ENCODE measurements at regions not wholly inside any gene's neighbourhood (a gene's known extent, or its start where the extent isn't known, plus 50 kb on each side); places are given as distances from the start of the nearest gene placed in this dataset.

GRCh38 chr16:66154801-66155200, 211.7 kb upstream of the CDH5 start:
- H3K36me3 Mint-ChIP-seq (ENCODE audit: insufficient read depth), result no peaks in the 10 kb centered on the region

GRCh38 chr16:66152823-66153393, 213.6 kb upstream of the CDH5 start:
- Mint-ChIP-seq H3K9me3 (no peaks in the 10 kb centered on the region), H3K4me1 (ENCODE audit: low read depth in 2 of 2) (peaks cover 3 to 11% of the 10 kb centered on the region in 2 donors), H3K36me3 (ENCODE audit: insufficient read depth) (no peaks in the 10 kb centered on the region), H3K27me3 (peaks cover 7 to 37% of the 10 kb centered on the region in 2 donors), H3K4me3 (no peak overlapping the region), H3K27ac (no peak overlapping the region)
- no peak for DNase-seq
- ATAC-seq (replicated peaks), result no peak

More at GRCh38 chr16:66154801-66155200, 211.7 kb upstream of the CDH5 start:
- peaks cover 3 to 11% of the 10 kb centered on the region in 2 donors for H3K4me1 Mint-ChIP-seq (ENCODE audit: low read depth in 2 of 2)
- no peak overlapping the region for H3K27ac Mint-ChIP-seq
- peaks cover 6 to 37% of the 10 kb centered on the region in 2 donors for H3K27me3 Mint-ChIP-seq
- no peaks in the 10 kb centered on the region for H3K9me3 Mint-ChIP-seq
- H3K4me3 Mint-ChIP-seq, result no peak overlapping the region
- DNase-seq (no peak), ATAC-seq (replicated peaks) (no peak)

- Mint-ChIP-seq H3K27me3 (peaks cover 7 to 37% of the 10 kb centered on the region in 2 donors), H3K36me3 (ENCODE audit: insufficient read depth) (no peaks in the 10 kb centered on the region), H3K4me1 (ENCODE audit: low read depth in 2 of 2) (peaks cover 3 to 11% of the 10 kb centered on the region in 2 donors), H3K27ac (no peak overlapping the region), H3K9me3 (no peaks in the 10 kb centered on the region), H3K4me3 (no peak overlapping the region)
- DNase-seq (no peak), ATAC-seq (replicated peaks) (no peak)
Observed at GRCh38 chr16:66152181-66152580, 214.3 kb upstream of the CDH5 start.

- DNase-seq (no peak), ATAC-seq (replicated peaks) (peak; percentile 31)
- H3K36me3 Mint-ChIP-seq (ENCODE audit: insufficient read depth), result no peaks in the 10 kb centered on the region
- peak overlapping the region in 1 of 2 donors; percentile 43 for H3K4me3 Mint-ChIP-seq
- H3K27ac Mint-ChIP-seq, result peak overlapping the region in 1 of 2 donors; percentile 66
- H3K4me1 Mint-ChIP-seq (ENCODE audit: low read depth in 2 of 2), result peaks cover 3 to 11% of the 10 kb centered on the region in 2 donors
- peaks cover 7 to 31% of the 10 kb centered on the region in 2 donors for H3K27me3 Mint-ChIP-seq
- H3K9me3 Mint-ChIP-seq, result no peaks in the 10 kb centered on the region
Observed at GRCh38 chr16:66150698-66151482, 215.6 kb upstream of the CDH5 start.

GRCh38 chr16:66147291-66147690, 219.2 kb upstream of the CDH5 start:
- Mint-ChIP-seq H3K27me3 (peaks cover 13 to 33% of the 10 kb centered on the region in 2 donors), H3K4me1 (ENCODE audit: low read depth in 2 of 2) (peaks cover 3 to 7% of the 10 kb centered on the region in 2 donors), H3K27ac (no peak overlapping the region), H3K9me3 (no peaks in the 10 kb centered on the region), H3K36me3 (ENCODE audit: insufficient read depth) (no peaks in the 10 kb centered on the region), H3K4me3 (no peak overlapping the region)
- ATAC-seq (replicated peaks) (no peak), DNase-seq (no peak)

GRCh38 chr16:66146798-66147197, 219.7 kb upstream of the CDH5 start:
- peaks cover 15 to 37% of the 10 kb centered on the region in 2 donors for H3K27me3 Mint-ChIP-seq
- H3K27ac Mint-ChIP-seq, result no peak overlapping the region
- ATAC-seq (replicated peaks), result no peak
- H3K4me3 Mint-ChIP-seq, result no peak overlapping the region
- H3K36me3 Mint-ChIP-seq (ENCODE audit: insufficient read depth), result no peaks in the 10 kb centered on the region
- no peaks in the 10 kb centered on the region for H3K9me3 Mint-ChIP-seq
- H3K4me1 Mint-ChIP-seq (ENCODE audit: low read depth in 2 of 2), result peaks cover 3 to 7% of the 10 kb centered on the region in 2 donors
- no peak for DNase-seq

GRCh38 chr16:66144641-66145040, 221.8 kb upstream of the CDH5 start:
- Mint-ChIP-seq H3K27me3 (peaks cover 19 to 52% of the 10 kb centered on the region in 2 donors), H3K27ac (no peak overlapping the region), H3K4me3 (no peak overlapping the region), H3K9me3 (no peaks in the 10 kb centered on the region), H3K36me3 (ENCODE audit: insufficient read depth) (no peaks in the 10 kb centered on the region), H3K4me1 (ENCODE audit: low read depth in 2 of 2) (no peaks in the 10 kb centered on the region)
- DNase-seq (no peak), ATAC-seq (replicated peaks) (no peak)

GRCh38 chr16:66143415-66143814, 223.1 kb upstream of the CDH5 start:
- no peak for ATAC-seq (replicated peaks)
- peaks cover 19 to 54% of the 10 kb centered on the region in 2 donors for H3K27me3 Mint-ChIP-seq

GRCh38 chr16:66141885-66142284, 224.6 kb upstream of the CDH5 start:
- Mint-ChIP-seq H3K27me3 (peaks cover 19 to 54% of the 10 kb centered on the region in 2 donors), H3K4me3 (no peak overlapping the region), H3K27ac (no peak overlapping the region), H3K9me3 (no peaks in the 10 kb centered on the region), H3K36me3 (ENCODE audit: insufficient read depth) (no peaks in the 10 kb centered on the region), H3K4me1 (ENCODE audit: low read depth in 2 of 2) (no peaks in the 10 kb centered on the region)
- ATAC-seq (replicated peaks) (no peak), DNase-seq (no peak)

More at GRCh38 chr16:66143415-66143814, 223.1 kb upstream of the CDH5 start:
- no peak overlapping the region for H3K4me3 Mint-ChIP-seq
- H3K4me1 Mint-ChIP-seq (ENCODE audit: low read depth in 2 of 2), result no peaks in the 10 kb centered on the region
- H3K36me3 Mint-ChIP-seq (ENCODE audit: insufficient read depth), result no peaks in the 10 kb centered on the region
- no peak overlapping the region for H3K27ac Mint-ChIP-seq
- DNase-seq, result no peak
- H3K9me3 Mint-ChIP-seq, result no peaks in the 10 kb centered on the region

- Mint-ChIP-seq H3K36me3 (ENCODE audit: insufficient read depth) (no peaks in the 10 kb centered on the region), H3K27ac (no peak overlapping the region), H3K4me3 (no peak overlapping the region), H3K27me3 (peaks cover 25 to 66% of the 10 kb centered on the region in 2 donors), H3K4me1 (ENCODE audit: low read depth in 2 of 2) (no peaks in the 10 kb centered on the region), H3K9me3 (no peaks in the 10 kb centered on the region)
- ATAC-seq (replicated peaks), result no peak
- DNase-seq, result no peak
Observed at GRCh38 chr16:66137853-66138252, 228.6 kb upstream of the CDH5 start.

- Mint-ChIP-seq H3K9me3 (no peaks in the 10 kb centered on the region), H3K36me3 (ENCODE audit: insufficient read depth) (no peaks in the 10 kb centered on the region), H3K4me1 (ENCODE audit: low read depth in 2 of 2) (no peaks in the 10 kb centered on the region), H3K27ac (no peak overlapping the region), H3K4me3 (no peak overlapping the region), H3K27me3 (peaks cover 30 to 68% of the 10 kb centered on the region in 2 donors)
- ATAC-seq (replicated peaks), result no peak
- DNase-seq, result no peak
Observed at GRCh38 chr16:66136841-66137240, 229.7 kb upstream of the CDH5 start.

GRCh38 chr16:66135838-66136237, 230.7 kb upstream of the CDH5 start:
- H3K36me3 Mint-ChIP-seq (ENCODE audit: insufficient read depth), result no peaks in the 10 kb centered on the region
- H3K4me3 Mint-ChIP-seq, result no peak overlapping the region
- H3K9me3 Mint-ChIP-seq, result no peaks in the 10 kb centered on the region
- no peaks in the 10 kb centered on the region for H3K4me1 Mint-ChIP-seq (ENCODE audit: low read depth in 2 of 2)
- peaks cover 32 to 64% of the 10 kb centered on the region in 2 donors for H3K27me3 Mint-ChIP-seq
- H3K27ac Mint-ChIP-seq, result no peak overlapping the region
- DNase-seq (no peak), ATAC-seq (replicated peaks) (no peak)

GRCh38 chr16:66135421-66135831, 231.1 kb upstream of the CDH5 start:
- Mint-ChIP-seq H3K27me3 (peaks cover 32 to 60% of the 10 kb centered on the region in 2 donors), H3K4me1 (ENCODE audit: low read depth in 2 of 2) (no peaks in the 10 kb centered on the region), H3K4me3 (no peak overlapping the region), H3K27ac (no peak overlapping the region), H3K36me3 (ENCODE audit: insufficient read depth) (no peaks in the 10 kb centered on the region), H3K9me3 (no peaks in the 10 kb centered on the region)
- ATAC-seq (replicated peaks) (no peak), DNase-seq (no peak)

GRCh38 chr16:66134875-66135274, 231.6 kb upstream of the CDH5 start:
- H3K36me3 Mint-ChIP-seq (ENCODE audit: insufficient read depth), result no peaks in the 10 kb centered on the region
- H3K27ac Mint-ChIP-seq, result no peak overlapping the region
- H3K4me3 Mint-ChIP-seq, result no peak overlapping the region
- no peaks in the 10 kb centered on the region for H3K4me1 Mint-ChIP-seq (ENCODE audit: low read depth in 2 of 2)
- no peak for ATAC-seq (replicated peaks)
- peaks cover 30 to 60% of the 10 kb centered on the region in 2 donors for H3K27me3 Mint-ChIP-seq
- no peaks in the 10 kb centered on the region for H3K9me3 Mint-ChIP-seq
- no peak for DNase-seq
